MM.1S (cell line): ENCODE measurements at regions not wholly inside any gene's neighbourhood (a gene's known extent, or its start where the extent isn't known, plus 50 kb on each side); places are given as distances from the start of the nearest gene placed in this dataset.

Experiments
- DNase-seq: peaks from one replicate; pipeline ENCODE4 v3.0.0-alpha.2; 2015
- H2AFZ ChIP-seq: fragments of 300-600 bp; sonication (generic); 2 replicates; pipeline ENCODE4 v1.6.0; 2016; ENCODE audit warnings: antibody characterized with exemption, low read length
- H3F3A ChIP-seq: fragments of 300-600 bp; sonication (generic); 2 replicates; pipeline ENCODE4 v1.6.1; 2016; ENCODE audit warnings: mild to moderate bottlenecking, antibody characterized with exemption, low read length, moderate library complexity, mixed read lengths; ENCODE audit not compliant: insufficient read depth
- H3K27ac ChIP-seq: fragments of 300-600 bp; sonication (generic); 2 replicates; pipeline ENCODE4 v1.5.1; 2016; ENCODE audit warnings: mild to moderate bottlenecking, low read length
- H3K27me3 ChIP-seq: fragments of 300-600 bp; sonication (generic); replicated peaks from 2 replicates; pipeline ENCODE4 v1.6.0; 2016; ENCODE audit warnings: low read length; ENCODE audit not compliant: insufficient read depth
- H3K36me3 ChIP-seq: fragments of 300-600 bp; sonication (generic); replicated peaks from 2 replicates; pipeline ENCODE4 v1.6.1; 2016; ENCODE audit warnings: mild to moderate bottlenecking, low read length, mixed read lengths; ENCODE audit not compliant: insufficient read depth
- H3K4me1 ChIP-seq: fragments of 300-600 bp; sonication (generic); 2 replicates; pipeline ENCODE4 v1.6.1; 2016; ENCODE audit warnings: low read length, mixed read lengths
- H3K4me2 ChIP-seq: fragments of 300-600 bp; sonication (generic); 2 replicates; pipeline ENCODE4 v1.6.0; 2016; ENCODE audit warnings: low read depth, low read length
- H3K4me3 ChIP-seq: fragments of 300-600 bp; sonication (generic); 2 replicates; pipeline ENCODE4 v1.5.1; 2016; ENCODE audit warnings: low read length, mixed read lengths
- H3K79me2 ChIP-seq: fragments of 300-600 bp; sonication (generic); 2 replicates; pipeline ENCODE4 v1.6.1; 2016; ENCODE audit warnings: mixed run types, low read length, mixed read lengths
- H3K9ac ChIP-seq: fragments of 300-600 bp; sonication (generic); 2 replicates; pipeline ENCODE4 v1.6.1; 2016; ENCODE audit warnings: low read length, mixed read lengths
- H3K9me2 ChIP-seq: fragments of 300-600 bp; sonication (generic); replicated peaks from 2 replicates; pipeline ENCODE4 v1.6.1; 2016; ENCODE audit warnings: mild to moderate bottlenecking, low read length, mixed read lengths; ENCODE audit not compliant: insufficient read depth
- H3K9me3 ChIP-seq: fragments of 300-600 bp; sonication (generic); replicated peaks from 2 replicates; pipeline ENCODE4 v1.6.1; 2016; ENCODE audit warnings: mild to moderate bottlenecking, low read length, mixed read lengths; ENCODE audit not compliant: insufficient read depth
- H4K20me1 ChIP-seq: fragments of 300-600 bp; sonication (generic); 2 replicates; pipeline ENCODE4 v1.6.1; 2016; ENCODE audit warnings: mild to moderate bottlenecking, low read length, moderate library complexity, mixed read lengths; ENCODE audit not compliant: insufficient read depth
- CTCF ChIP-seq: fragments of 300-600 bp; sonication (generic); IDR thresholded peaks from 2 replicates; pipeline ENCODE4 v1.5.1; 2016; ENCODE audit warnings: antibody characterized with exemption, low read length, mixed read lengths
- EZH2 ChIP-seq: fragments of 300-600 bp; sonication (generic); optimal IDR thresholded peaks from 2 replicates; pipeline ENCODE3; 2017; ENCODE audit warnings: low read depth, mild to moderate bottlenecking, antibody characterized with exemption, low read length, mixed read lengths
- EZH2phosphoT487 ChIP-seq: fragments of 300-600 bp; sonication (generic); IDR thresholded peaks from 2 replicates; pipeline ENCODE4 v1.6.1; 2018; ENCODE audit warnings: antibody characterized with exemption, low read length

- Histone ChIP-seq H3K9me2 (no peaks in the 10 kb centered on the region), H4K20me1 (no peaks in the 10 kb centered on the region), H3K27me3 (no peaks in the 10 kb centered on the region), H3K4me2 (no peak overlapping the region), H3F3A (no peaks in the 10 kb centered on the region), H3K4me3 (no peak overlapping the region), H3K36me3 (no peaks in the 10 kb centered on the region), H3K9me3 (no peaks in the 10 kb centered on the region), H3K4me1 (no peaks in the 10 kb centered on the region), H3K9ac (no peak overlapping the region), H3K79me2 (no peaks in the 10 kb centered on the region), H3K27ac (no peak overlapping the region), H2AFZ (no peak overlapping the region)
- DNase-seq = no peak
- TF ChIP-seq CTCF (no peak), EZH2phosphoT487 (no peak), EZH2 (no peak)
Measured at GRCh38 chr5:34597034-34598027, 58.8 kb upstream of the RAI14 start.

- Histone ChIP-seq H3K9me3 (no peaks in the 10 kb centered on the region), H3K79me2 (no peaks in the 10 kb centered on the region), H3K27me3 (no peaks in the 10 kb centered on the region), H3K36me3 (no peaks in the 10 kb centered on the region), H3K4me2 (no peak overlapping the region), H2AFZ (no peak overlapping the region), H3K4me3 (no peak overlapping the region), H3F3A (no peaks in the 10 kb centered on the region), H4K20me1 (no peaks in the 10 kb centered on the region), H3K4me1 (no peaks in the 10 kb centered on the region), H3K9ac (no peak overlapping the region), H3K27ac (no peak overlapping the region), H3K9me2 (no peaks in the 10 kb centered on the region)
- TF ChIP-seq EZH2 (no peak), EZH2phosphoT487 (no peak), CTCF (no peak)
- DNase-seq = no peak
Measured at GRCh38 chr5:34598177-34598794, 57.8 kb upstream of the RAI14 start.

GRCh38 chr5:34599471-34600117, 56.5 kb upstream of the RAI14 start:
- H4K20me1 ChIP-seq = no peaks in the 10 kb centered on the region
- H3K9me2 ChIP-seq = no peaks in the 10 kb centered on the region
- no peak overlapping the region for H2AFZ ChIP-seq
- no peaks in the 10 kb centered on the region for H3K36me3 ChIP-seq
- TF ChIP-seq EZH2phosphoT487 (no peak), CTCF (no peak), EZH2 (no peak)
- H3K9me3 ChIP-seq = no peaks in the 10 kb centered on the region
- H3K27ac ChIP-seq = no peak overlapping the region
- no peaks in the 10 kb centered on the region for H3K27me3 ChIP-seq
- no peak overlapping the region for H3K4me2 ChIP-seq
- DNase-seq = no peak
- H3F3A ChIP-seq = no peaks in the 10 kb centered on the region
- H3K4me3 ChIP-seq = no peak overlapping the region
- no peak overlapping the region for H3K9ac ChIP-seq
- no peaks in the 10 kb centered on the region for H3K4me1 ChIP-seq
- no peaks in the 10 kb centered on the region for H3K79me2 ChIP-seq
